H1 (cell line): ENCODE measurements at regions not wholly inside any gene's neighbourhood (a gene's known extent, or its start where the extent isn't known, plus 50 kb on each side); places are given as distances from the start of the nearest gene placed in this dataset.

ENCODE experiments used
- CTCF ChIA-PET: fragments of 300-600 bp; sonication (Branson Sonifier 250); formaldehyde crosslinking; loops from one replicate; lab custom pipeline; 2021; ENCODE audit not compliant: partially characterized antibody; lab: Charles Lee
- POLR2A ChIA-PET: fragments of 300-600 bp; sonication (Branson Sonifier 250); formaldehyde crosslinking; loops from one replicate; lab custom pipeline; 2021; ENCODE audit warnings: inconsistent platforms; ENCODE audit not compliant: partially characterized antibody; lab: Charles Lee
- DNase-seq, 2 experiments: peaks; one replicate each; pipeline versions ENCODE4 v3.0.0 to v3.0.0-alpha.2; 2010 to 2022; ENCODE audit warnings: low spot score in 2 of 2, low read depth in 1 of 2, mixed read lengths in 1 of 2
- FAIRE-seq: peaks from 2 replicates; lab custom pipeline; 2011; peaks lifted over from hg19 to GRCh38; lab: Jason Lieb, UNC
- H2AFZ ChIP-seq: 2 replicates; pipeline ENCODE4 v1.8.1; 2012; ENCODE audit warnings: low read length, inconsistent platforms
- H2AK5ac ChIP-seq: 2 replicates; pipeline ENCODE4 v1.6.1; 2013; ENCODE audit warnings: low read depth, low read length
- H2BK120ac ChIP-seq: replicated peaks from 2 replicates; pipeline ENCODE3; 2013; ENCODE audit warnings: low read depth, low read length, inconsistent platforms
- H2BK12ac ChIP-seq: 2 replicates; pipeline ENCODE4 v1.6.1; 2013; ENCODE audit warnings: low read depth, low read length
- H2BK15ac ChIP-seq: 2 replicates; pipeline ENCODE4 v1.6.1; 2013; ENCODE audit warnings: low read length
- H2BK20ac ChIP-seq: 2 replicates; pipeline ENCODE4 v1.6.1; 2013; ENCODE audit warnings: low read length
- H2BK5ac ChIP-seq: 2 replicates; pipeline ENCODE4 v1.6.1; 2013; ENCODE audit warnings: low read depth, low read length
- H3K14ac ChIP-seq: 2 replicates; pipeline ENCODE4 v1.6.1; 2013; ENCODE audit warnings: inconsistent platforms; ENCODE audit not compliant: insufficient read length
- H3K18ac ChIP-seq: 2 replicates; pipeline ENCODE4 v1.6.1; 2013; ENCODE audit warnings: low read length; ENCODE audit errors: extremely low read depth
- H3K23ac ChIP-seq: 2 replicates; pipeline ENCODE4 v1.6.1; 2013; ENCODE audit warnings: inconsistent platforms; ENCODE audit not compliant: insufficient read length
- H3K23me2 ChIP-seq: 2 replicates; pipeline ENCODE4 v1.6.1; 2013; ENCODE audit warnings: low read depth, low read length
- H3K27ac ChIP-seq: 2 replicates; pipeline ENCODE4 v1.6.1; 2011; ENCODE audit warnings: low read depth, low read length, inconsistent platforms
- H3K27me3 ChIP-seq, 4 experiments: replicated peaks in 1 of 4; 1 replicate in 1 of 4; 2 replicates in 3 of 4; pipeline versions ENCODE4 v1.6.1 to v1.8.1; 2011 to 2013; ENCODE audit warnings: low read length in 3 of 4, mild to moderate bottlenecking in 3 of 4, inconsistent platforms in 2 of 4, mixed read lengths in 2 of 4, moderate library complexity in 1 of 4; ENCODE audit not compliant: control insufficient read depth in 3 of 4, insufficient read depth in 3 of 4; ENCODE audit errors: extremely low read depth in 1 of 4
- H3K36me3 ChIP-seq, 4 experiments: 2 replicates each; pipeline versions ENCODE4 v1.6.1 to v1.8.1; 2011 to 2013; ENCODE audit warnings: mild to moderate bottlenecking in 4 of 4, low read length in 3 of 4, moderate library complexity in 2 of 4, control low read depth in 1 of 4, inconsistent platforms in 1 of 4; ENCODE audit not compliant: insufficient read depth in 4 of 4, control insufficient read depth in 2 of 4
- H3K4ac ChIP-seq: replicated peaks from 2 replicates; pipeline ENCODE3; 2013; ENCODE audit warnings: low read length, low read depth, mixed read lengths, inconsistent platforms; ENCODE audit not compliant: insufficient read length
- H3K4me1 ChIP-seq, 4 experiments: replicated peaks in 1 of 4; 1 replicate in 1 of 4; 2 replicates in 3 of 4; pipeline versions ENCODE4 v1.6.1 to v1.8.1; 2011 to 2013; ENCODE audit warnings: low read length in 3 of 4, inconsistent platforms in 2 of 4, mixed read lengths in 1 of 4; ENCODE audit not compliant: insufficient read depth in 4 of 4, control insufficient read depth in 3 of 4
- H3K4me2 ChIP-seq, 2 experiments: 2 replicates each; pipeline versions ENCODE4 v1.6.1 to v1.8.1; 2011 to 2013; ENCODE audit warnings: low read depth in 2 of 2, low read length in 2 of 2, control low read depth in 1 of 2, inconsistent platforms in 1 of 2, mild to moderate bottlenecking in 1 of 2; ENCODE audit not compliant: insufficient read depth in 1 of 2
- H3K4me3 ChIP-seq, 4 experiments: fragments of 200-600, 300-600 bp in 1 of 4; sonication (generic), shearing (Covaris generic), sonication (Bioruptor Twin) in 1 of 4; 2 replicates each; pipeline versions ENCODE4 v1.5.1 to v1.8.1; 2011 to 2016; ENCODE audit warnings: low read length in 4 of 4, low read depth in 3 of 4, control low read depth in 2 of 4, inconsistent platforms in 2 of 4, mild to moderate bottlenecking in 2 of 4, mixed read lengths in 1 of 4, moderate library complexity in 1 of 4; ENCODE audit not compliant: insufficient read depth in 2 of 4; ENCODE audit errors: extremely low read depth in 1 of 4
- H3K56ac ChIP-seq: replicated peaks from 2 replicates; pipeline ENCODE3; 2013; ENCODE audit warnings: low read depth, mild to moderate bottlenecking, mixed read lengths, low read length, inconsistent platforms; ENCODE audit not compliant: insufficient read length
- H3K79me1 ChIP-seq: 2 replicates; pipeline ENCODE4 v1.6.1; 2013; ENCODE audit warnings: low read depth, low read length, control low read depth
- H3K79me2 ChIP-seq, 2 experiments: 2 replicates each; pipeline versions ENCODE4 v1.6.1 to v1.8.1; 2012 to 2013; ENCODE audit warnings: low read length in 2 of 2, mild to moderate bottlenecking in 2 of 2, inconsistent platforms in 1 of 2; ENCODE audit not compliant: insufficient read depth in 2 of 2, control insufficient read depth in 1 of 2
- H3K9ac ChIP-seq, 4 experiments: replicated peaks in 1 of 4; 1 replicate in 1 of 4; 2 replicates in 3 of 4; pipeline versions ENCODE4 v1.6.1 to v1.8.1; 2011 to 2013; ENCODE audit warnings: low read depth in 3 of 4, low read length in 3 of 4, control low read depth in 2 of 4, mild to moderate bottlenecking in 2 of 4, moderate library complexity in 2 of 4, inconsistent platforms in 1 of 4; ENCODE audit errors: extremely low read depth in 1 of 4
- H3K9me3 ChIP-seq, 2 experiments: 2 replicates each; pipeline versions ENCODE4 v1.6.1 to v1.8.1; 2012 to 2013; ENCODE audit warnings: mild to moderate bottlenecking in 2 of 2, moderate library complexity in 2 of 2, control low read depth in 1 of 2, inconsistent platforms in 1 of 2, low read depth in 1 of 2, low read length in 1 of 2, mixed read lengths in 1 of 2; ENCODE audit not compliant: insufficient read depth in 2 of 2
- H4K20me1 ChIP-seq, 2 experiments: replicated peaks in 1 of 2; 2 replicates each; pipeline versions ENCODE3 to v1.8.1; 2011 to 2013; ENCODE audit warnings: inconsistent platforms in 2 of 2, low read length in 2 of 2, mild to moderate bottlenecking in 1 of 2; ENCODE audit not compliant: insufficient read depth in 2 of 2, control insufficient read depth in 1 of 2
- H4K5ac ChIP-seq: 2 replicates; pipeline ENCODE4 v1.6.1; 2013; ENCODE audit warnings: low read length, low read depth, mixed read lengths, inconsistent platforms; ENCODE audit not compliant: insufficient read length
- H4K8ac ChIP-seq: 2 replicates; pipeline ENCODE4 v1.8.0; 2013; ENCODE audit warnings: mild to moderate bottlenecking, moderate library complexity, low read length, inconsistent platforms; ENCODE audit not compliant: insufficient read depth; ENCODE audit errors: extremely low read depth
- H4K91ac ChIP-seq: replicated peaks from 2 replicates; pipeline ENCODE3; 2013; ENCODE audit warnings: low read length, mixed read lengths, inconsistent platforms; ENCODE audit not compliant: insufficient read length
- ASH2L ChIP-seq: fragments of 200-600, 300-600 bp; sonication (generic); IDR thresholded peaks from one replicate; pipeline ENCODE4 v1.7.1; 2017; ENCODE audit warnings: low read length
- E2F6 ChIP-seq: IDR thresholded peaks from 2 replicates; pipeline ENCODE4 v1.6.1; 2012; ENCODE audit warnings: inconsistent platforms
- NANOG ChIP-seq: IDR thresholded peaks from 2 replicates; pipeline ENCODE4 v1.6.1; 2011; ENCODE audit warnings: low read length, low read depth, mild to moderate bottlenecking, inconsistent platforms; ENCODE audit not compliant: insufficient read depth, poor library complexity, severe bottlenecking
- PHF8 ChIP-seq: fragments of 200-600 bp; sonication (generic); conservative IDR thresholded peaks from 2 replicates; pipeline ENCODE4 v1.7.1; 2012; ENCODE audit warnings: low read depth, mild to moderate bottlenecking, inconsistent platforms, low read length, moderate library complexity
- POLR2A ChIP-seq, 2 experiments: IDR thresholded peaks; 1 replicate in 1 of 2; 2 replicates in 1 of 2; pipeline ENCODE4 v1.6.1; 2011; ENCODE audit warnings: low read depth in 2 of 2, low read length in 2 of 2, mild to moderate bottlenecking in 2 of 2; ENCODE audit errors: control extremely low read depth in 1 of 2
- SRF ChIP-seq: IDR thresholded peaks from 2 replicates; pipeline ENCODE4 v1.6.1; 2011; ENCODE audit warnings: mild to moderate bottlenecking, low read depth, low read length, moderate library complexity
- TCF12 ChIP-seq: IDR thresholded peaks from 2 replicates; pipeline ENCODE4 v1.6.1; 2011; ENCODE audit warnings: low read depth, mild to moderate bottlenecking, low read length
- WGBS, 2 experiments: shearing (Covaris generic) in 1 of 2; methylation state at CpG; one replicate each; pipeline versions ENCODE4 v1.1.6 to v1.1.7; 2013 to 2015; ENCODE audit warnings: low lambda C conversion rate in 2 of 2, mixed read lengths in 2 of 2, inconsistent platforms in 1 of 2, low coverage in 1 of 2, missing lambda C conversion rate in 1 of 2; ENCODE audit not compliant: insufficient replicate concordance in 2 of 2, insufficient coverage in 1 of 2, insufficient read length in 1 of 2; ENCODE audit errors: extremely low coverage in 1 of 2, missing lambda C conversion rate in 1 of 2; 5-methylcytosine and 5-hydroxymethylcytosine counted together

GRCh38 chr5:1636981-1637638 is 113.3 kb upstream of the LPCAT1 start:
- Histone ChIP-seq H3K23me2 (no peaks in the 10 kb centered on the region), H4K91ac (no peak overlapping the region), H3K56ac (no peak overlapping the region), H3K4me1 (peaks cover 0 to 11% (median 3%) of the 10 kb centered on the region in 4 experiments; a peak in 6 of 7 replicates), H3K9me3 (no peaks in the 10 kb centered on the region), H3K9ac (no peak overlapping the region), H3K36me3 (no peaks in the 10 kb centered on the region), H3K79me1 (no peaks in the 10 kb centered on the region), H4K5ac (no peak overlapping the region), H3K14ac (no peak overlapping the region), H3K23ac (no peak overlapping the region), H4K8ac (no peak overlapping the region), H2BK12ac (no peak overlapping the region), H3K18ac (no peak overlapping the region), H3K4me3 (no peak overlapping the region), H3K27ac (no peak overlapping the region), H2BK15ac (no peak overlapping the region), H2BK20ac (no peak overlapping the region), H3K4me2 (no peak overlapping the region), H2BK5ac (no peak overlapping the region), H3K79me2 (no peaks in the 10 kb centered on the region), H3K4ac (no peak overlapping the region), H2BK120ac (no peak overlapping the region), H2AK5ac (no peak overlapping the region), H4K20me1 (no peaks in the 10 kb centered on the region), H3K27me3 (no peaks in the 10 kb centered on the region), H2AFZ (no peak overlapping the region)
- POLR2A ChIA-PET, result no interaction called here
- 91% methylated on average over 24 of the region's 24 CpGs; no CpG with 5 or more reads in 1 of the 2 experiments for WGBS, 2 experiments
- no peak for DNase-seq
- CTCF ChIA-PET, result interaction anchor here (0.8 kb wide), 1 partner anchor 1232 kb away, joined by 3 read pairs; no protein-coding TSS in a partner anchor
- FAIRE-seq, result no peak
- TF ChIP-seq PHF8, result no peak
- no peak for TF ChIP-seq TCF12
- no peak for TF ChIP-seq SRF
- TF ChIP-seq NANOG, result no peak
- no peak for TF ChIP-seq POLR2A (IDR thresholded peaks at IDR 0.05; ENCODE audit: control extremely low read depth in 1 of 2, low read depth in 2 of 2, low read length in 2 of 2)
- TF ChIP-seq ASH2L, result no peak
- no peak for TF ChIP-seq E2F6
